NCI-H2196 (cell line): ENCODE measurements at regions not wholly inside any gene's neighbourhood (a gene's known extent, or its start where the extent isn't known, plus 50 kb on each side); places are given as distances from the start of the nearest gene placed in this dataset.
A peak's percentile ranks its signal among the peaks of the same experiment; 100 is the strongest.

ENCODE experiments used
- DNase-seq: peaks from one replicate; lab custom pipeline; 2025; ENCODE audit not compliant: unreplicated experiment; lab: John Stamatoyannopoulos, UW

- DNase-seq = no peak
Observed at GRCh38 chr9:129335464-129336129, 157.5 kb upstream of the IER5L start.

GRCh38 chr9:129334105-129334935 lies 156.3 kb upstream of the IER5L start:
- peak; percentile 95 for DNase-seq

DNA sequence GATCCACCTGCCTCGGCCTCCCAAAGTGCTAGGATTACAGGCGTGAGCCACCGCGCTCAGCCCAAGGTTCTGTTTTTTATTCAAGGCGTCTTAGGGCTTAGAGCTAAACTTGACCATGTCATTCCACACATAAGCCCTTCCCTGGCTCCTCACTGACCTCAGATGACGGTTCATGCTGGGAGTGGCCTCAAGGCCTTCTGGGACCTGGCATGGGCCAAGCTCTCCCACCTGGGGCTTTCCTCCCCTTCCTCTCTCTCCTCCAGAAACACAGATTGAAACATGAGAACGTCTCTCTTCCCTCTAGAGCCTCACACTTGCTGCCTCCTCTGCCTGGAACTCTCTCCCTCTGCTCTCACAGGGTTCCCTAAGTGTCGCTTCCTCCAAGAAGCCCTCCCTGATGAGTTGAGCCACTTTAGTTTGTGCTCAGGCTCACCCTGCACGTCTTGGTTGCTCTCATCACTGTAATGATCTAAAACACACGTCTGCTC lies 155.6 kb upstream of the IER5L start:
- DNase-seq = peak; percentile 76

DNA sequence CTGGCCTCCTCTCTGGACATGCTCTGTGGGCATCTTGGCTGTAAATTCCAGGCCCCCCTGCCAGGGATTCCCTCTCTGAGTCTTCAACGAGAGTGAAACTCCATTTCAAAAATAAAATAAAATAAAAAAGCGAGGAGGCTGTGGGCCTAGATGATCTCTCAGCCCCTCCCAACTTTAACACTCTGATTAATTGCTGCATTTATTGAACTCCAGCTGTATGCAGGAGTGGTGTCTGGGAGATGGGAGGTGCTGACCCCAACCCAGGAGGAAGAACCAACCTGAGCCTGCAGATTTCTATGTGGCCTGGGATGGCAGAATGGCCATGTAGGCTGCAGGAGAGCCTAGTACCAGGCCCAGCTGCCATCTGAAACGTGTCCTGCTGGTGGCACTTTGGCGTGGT lies 154.5 kb upstream of the IER5L start:
- DNase-seq = no peak

GRCh38 chr9:129331772-129332500 lies 153.9 kb upstream of the IER5L start:
- DNase-seq = no peak

- no peak for DNase-seq
Observed at GRCh38 chr9:129331493-129331765, 153.4 kb upstream of the IER5L start.

DNA sequence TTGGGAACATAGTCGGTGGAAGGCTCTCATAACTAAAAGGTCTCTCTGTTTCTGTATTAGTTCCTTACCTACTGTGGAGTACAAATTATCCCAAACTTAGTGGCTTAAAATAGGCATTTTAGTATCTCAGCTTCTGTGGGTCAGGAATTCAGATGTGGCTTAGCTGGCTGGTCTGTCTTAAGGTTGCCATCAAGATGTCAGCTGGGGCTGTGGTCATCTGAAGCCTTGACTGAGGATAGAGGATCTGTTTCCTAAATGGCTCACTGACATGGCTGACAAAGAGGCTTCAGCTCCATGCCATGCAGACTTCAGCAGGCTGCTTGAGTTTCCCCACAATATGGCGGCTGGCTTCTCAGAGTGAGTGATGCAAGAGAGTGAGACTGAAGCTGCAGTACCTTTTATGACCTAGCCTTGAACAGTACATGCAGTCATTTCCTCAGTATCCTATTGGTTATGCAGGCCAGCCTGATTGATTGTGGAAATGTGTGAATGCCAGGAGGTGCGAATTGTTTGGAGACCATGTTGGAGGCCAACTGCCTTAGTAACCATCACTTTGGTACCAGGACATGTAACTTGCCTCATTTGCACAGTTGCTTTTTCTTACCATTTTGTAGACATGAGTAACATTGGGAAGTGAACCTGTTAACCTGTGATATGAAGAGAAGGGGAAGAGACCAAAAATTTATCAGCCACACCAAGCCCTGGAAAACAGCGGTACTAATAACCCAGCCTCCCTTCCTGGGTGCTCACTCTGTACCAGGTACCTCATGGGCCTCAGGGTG lies 152.8 kb upstream of the IER5L start:
- DNase-seq = no peak

GRCh38 chr9:129328355-129329042 lies 150.4 kb upstream of the IER5L start:
- no peak for DNase-seq

DNA sequence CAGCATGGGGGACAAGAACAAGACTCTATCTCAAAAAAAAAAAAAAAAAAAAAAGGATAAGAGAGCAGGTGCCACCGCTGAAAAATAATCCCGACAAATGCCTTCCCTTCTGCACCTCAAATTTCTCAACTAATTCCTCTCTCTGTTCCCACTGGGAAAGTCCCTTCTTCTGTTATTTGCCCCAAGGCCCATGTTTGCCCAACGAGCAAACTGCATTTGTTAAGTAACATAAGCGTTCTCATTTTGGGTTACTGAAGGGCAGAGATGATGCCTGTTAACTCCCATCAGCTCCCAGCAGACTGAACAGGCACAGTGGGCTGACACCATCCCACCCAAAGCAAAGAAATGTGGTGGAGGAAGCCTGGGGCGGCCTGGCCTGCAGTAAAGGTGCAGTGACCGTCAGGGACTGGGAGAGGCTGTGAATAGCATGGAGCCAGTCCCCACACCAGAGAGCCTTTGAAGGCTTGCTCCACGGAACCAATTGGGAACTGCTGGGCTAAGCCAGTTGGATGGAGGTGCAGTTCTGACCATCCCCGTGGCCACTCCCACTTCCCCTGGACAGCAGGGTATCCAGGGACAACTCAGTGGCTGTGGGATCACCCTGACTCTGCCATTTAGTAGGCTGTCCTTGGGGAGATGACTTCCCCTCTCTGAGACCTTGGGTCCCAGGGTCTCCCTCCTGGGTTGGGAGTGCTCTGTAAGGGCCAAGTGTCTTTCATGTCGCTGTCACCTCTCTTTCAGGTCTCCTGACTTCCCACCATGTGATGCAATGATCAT lies 149.7 kb upstream of the IER5L start:
- DNase-seq = no peak

DNA sequence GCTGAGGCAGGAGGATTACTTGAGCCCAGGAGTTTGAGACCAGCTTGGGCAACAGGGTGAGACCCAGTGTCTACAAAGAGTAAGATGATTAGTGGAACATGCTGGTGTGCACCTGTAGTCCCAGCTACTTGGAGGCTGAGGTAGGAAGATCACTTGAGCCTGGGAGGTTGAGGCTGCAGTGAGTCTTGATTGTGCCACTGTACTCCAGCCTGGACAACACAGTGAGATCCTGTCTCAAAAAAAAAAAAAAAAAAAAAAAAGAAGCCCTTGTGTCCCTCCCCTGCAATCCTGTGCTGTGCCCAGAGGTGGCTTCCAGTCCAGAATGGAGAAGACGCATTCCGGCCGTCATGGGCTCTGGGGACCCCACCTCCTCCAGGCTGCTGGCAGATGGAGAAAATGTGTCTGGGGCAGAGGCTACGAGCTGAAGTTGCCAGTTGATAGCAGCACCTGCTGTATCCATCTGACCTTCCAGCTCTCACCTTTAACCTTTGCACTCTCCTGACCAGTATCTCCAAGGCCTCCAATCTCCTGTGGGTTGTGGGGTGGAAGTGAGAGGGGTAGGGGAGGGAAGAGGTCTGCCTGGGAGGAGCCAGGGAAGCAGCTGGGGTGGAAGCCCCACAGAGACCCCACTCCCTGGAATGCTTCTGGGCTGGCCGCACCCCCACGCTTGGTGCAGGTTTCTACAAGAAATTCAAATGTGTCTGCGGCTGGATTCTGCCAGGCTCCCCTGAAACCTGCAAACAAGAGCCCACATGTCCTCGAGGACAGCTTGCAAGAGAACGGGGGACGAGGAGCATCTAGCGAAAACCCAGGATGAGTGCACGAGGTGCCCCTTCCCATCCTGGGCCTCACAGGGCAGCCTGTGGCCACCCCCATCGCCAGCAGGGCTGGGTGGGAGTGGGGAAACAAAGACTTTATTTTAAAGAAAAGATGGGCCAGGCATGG lies 148.3 kb upstream of the IER5L start:
- DNase-seq = no peak

GRCh38 chr9:129324808-129325502 lies 146.9 kb upstream of the IER5L start:
- no peak for DNase-seq

DNA sequence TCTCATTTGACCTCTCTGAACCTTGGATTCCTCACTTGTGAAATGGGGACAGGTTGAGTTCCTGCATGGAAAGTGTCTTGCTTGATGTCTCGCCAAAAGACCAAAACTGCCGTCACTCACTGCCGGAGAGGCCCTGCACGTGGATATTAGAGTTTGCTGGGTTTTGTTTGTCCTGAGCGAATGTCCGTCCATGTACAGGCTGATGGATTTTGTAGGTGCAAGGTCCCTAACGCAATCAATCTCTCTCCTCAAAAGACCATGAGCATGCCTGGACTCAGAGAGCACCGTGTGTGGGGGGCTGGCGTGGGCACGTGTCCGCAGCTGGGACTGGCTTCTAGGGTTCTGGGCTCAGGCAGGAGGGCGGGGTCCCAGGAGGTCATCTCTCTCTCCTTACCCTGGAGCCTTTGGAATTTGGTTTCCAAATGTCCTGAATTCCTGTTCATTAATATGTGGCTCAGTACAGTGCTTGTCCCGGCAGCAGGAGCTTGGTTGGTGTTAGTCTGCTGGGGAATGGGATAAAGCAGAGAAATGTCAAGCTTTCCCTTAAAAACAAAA lies 146.0 kb upstream of the IER5L start:
- no peak for DNase-seq

- no peak for DNase-seq
Observed at GRCh38 chr9:129323376-129323998, 145.4 kb upstream of the IER5L start.

- no peak for DNase-seq
Observed at GRCh38 chr9:129322641-129323375, 144.7 kb upstream of the IER5L start.

DNA sequence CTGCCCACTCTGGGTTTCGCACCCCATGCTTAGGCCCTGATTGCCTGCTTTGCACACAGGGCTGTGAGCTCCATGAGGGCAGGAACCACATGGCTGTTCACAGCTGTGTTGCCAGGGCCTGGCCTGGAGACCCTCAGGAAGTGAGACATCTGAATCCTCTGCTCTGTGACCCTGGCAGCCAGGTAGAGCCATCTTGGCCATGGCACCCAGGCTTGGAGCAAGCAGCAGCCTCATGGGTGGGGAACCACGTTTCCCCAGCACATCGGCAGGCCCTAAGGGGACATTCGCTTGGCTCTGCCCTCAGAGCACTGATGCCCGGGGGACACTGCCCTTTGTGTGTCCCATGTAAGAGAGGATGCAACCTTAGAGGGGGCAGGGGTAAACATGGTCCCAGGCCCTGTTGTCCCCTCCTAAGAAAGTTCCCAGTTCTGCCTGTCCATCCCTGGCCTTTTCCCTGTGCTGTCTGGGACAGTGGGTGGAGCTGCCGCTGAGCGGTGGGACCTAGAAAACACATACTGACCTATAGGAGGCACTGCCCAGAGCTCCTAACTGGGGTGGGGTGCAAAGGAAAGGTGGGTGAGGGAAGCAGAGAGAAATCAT lies 144.1 kb upstream of the IER5L start:
- no peak for DNase-seq

DNA sequence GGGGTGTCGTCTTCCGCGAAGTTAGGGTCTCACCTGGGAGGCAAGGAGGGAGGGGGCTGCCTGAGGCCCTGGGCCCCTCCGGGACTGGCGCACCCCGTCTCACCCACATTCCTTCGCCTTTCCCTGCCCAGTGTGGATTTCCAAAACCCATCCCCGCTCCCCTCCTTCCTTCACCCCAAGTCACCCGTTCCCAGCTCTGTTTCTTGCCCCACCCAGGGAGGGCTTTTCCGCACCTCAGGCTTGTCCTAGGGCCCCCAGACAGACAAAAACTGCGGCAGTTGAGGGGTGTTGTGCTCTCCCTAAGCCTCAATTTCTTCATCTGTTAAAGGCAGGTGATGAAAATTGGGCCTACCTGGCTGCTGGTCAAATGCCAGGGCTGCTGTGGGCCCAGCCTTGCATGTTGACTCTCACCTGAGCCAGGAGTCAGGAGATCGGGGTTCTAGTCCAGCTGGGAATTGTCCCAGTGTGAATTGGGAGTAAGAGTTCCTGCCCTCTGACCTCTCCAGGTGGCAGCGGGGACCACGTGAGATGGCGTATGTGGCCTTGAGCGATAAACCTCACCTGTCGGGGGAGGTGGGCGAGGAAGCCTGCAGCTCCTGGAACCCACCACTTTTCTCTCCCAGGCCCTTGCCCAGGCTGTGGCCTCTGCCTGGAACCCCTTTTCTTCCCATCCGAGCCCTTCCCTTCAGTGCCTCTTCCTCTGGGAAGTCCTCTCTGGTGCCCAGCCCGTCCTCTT lies 143.4 kb upstream of the IER5L start:
- DNase-seq = no peak
